Activated T-cell treated with anti-CD3 and anti-CD28 coated beads for 4 hours (primary cell): ENCODE measurements at regions not wholly inside any gene's neighbourhood (a gene's known extent, or its start where the extent isn't known, plus 50 kb on each side); places are given as distances from the start of the nearest gene placed in this dataset.
"Not testable (repeated sequence)": the region's sequence is repeated elsewhere in the genome, so short reads cannot be mapped to it uniquely, and the experiment has no call there.

Source experiments
- DNase-seq: peaks from one replicate; pipeline ENCODE4 v3.0.0-alpha.2; 2020

DNA sequence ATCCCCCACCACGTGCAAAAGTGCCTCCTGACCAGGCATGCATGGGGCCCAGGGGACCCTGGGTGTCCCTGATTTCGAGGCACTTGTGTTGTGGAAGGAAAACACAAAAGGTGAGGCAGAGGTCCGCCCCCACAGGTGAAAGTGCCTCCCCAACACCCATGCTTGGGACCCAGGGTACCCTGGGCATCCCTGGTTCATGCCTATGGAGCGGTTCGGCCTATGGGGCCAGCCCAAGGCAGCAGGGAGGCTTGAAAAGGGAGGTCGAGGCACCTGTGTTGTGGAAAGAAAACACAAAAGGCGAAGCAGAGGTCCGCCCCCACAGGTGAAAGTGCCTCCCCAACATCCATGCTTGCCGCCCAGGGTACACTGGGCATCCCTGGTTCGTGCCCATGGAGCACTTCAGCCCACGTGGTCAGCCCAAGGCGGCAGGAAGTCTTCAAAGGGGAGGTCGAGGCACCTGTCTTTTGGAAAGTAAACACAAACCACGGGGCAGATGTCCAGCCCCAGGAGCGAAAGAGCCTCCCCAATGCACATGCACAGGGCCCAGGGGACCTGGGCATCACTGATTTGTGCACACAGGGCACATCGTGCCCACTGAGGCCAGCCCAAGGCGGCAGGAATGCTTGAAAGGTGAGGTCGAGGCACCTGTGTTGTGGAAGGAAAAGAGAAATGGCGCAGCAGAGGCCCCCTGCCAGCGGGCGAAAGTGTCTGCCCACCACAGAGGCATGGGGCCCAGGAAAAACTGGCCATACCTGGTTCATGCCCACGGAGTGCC lies 375.5 kb downstream of the ALG10 start:
- DNase-seq, result no peak

DNA sequence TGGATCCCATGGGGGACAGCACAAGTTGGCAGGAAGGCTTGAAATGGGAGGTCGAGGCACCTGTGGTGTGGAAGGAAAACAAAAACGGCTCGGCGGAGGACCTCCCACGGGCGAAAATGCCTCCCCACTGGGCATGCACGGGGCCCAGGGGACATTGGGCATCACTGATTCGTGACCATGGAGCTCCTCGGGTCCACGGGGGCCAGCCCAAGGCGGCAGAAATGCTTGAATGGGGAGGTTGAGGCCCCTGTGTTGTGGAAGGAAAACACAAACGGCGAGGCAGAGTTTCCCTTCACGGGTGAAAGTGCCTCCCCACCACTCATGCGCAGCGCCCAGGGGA lies 376.0 kb downstream of the ALG10 start:
- DNase-seq, result no peak

DNA sequence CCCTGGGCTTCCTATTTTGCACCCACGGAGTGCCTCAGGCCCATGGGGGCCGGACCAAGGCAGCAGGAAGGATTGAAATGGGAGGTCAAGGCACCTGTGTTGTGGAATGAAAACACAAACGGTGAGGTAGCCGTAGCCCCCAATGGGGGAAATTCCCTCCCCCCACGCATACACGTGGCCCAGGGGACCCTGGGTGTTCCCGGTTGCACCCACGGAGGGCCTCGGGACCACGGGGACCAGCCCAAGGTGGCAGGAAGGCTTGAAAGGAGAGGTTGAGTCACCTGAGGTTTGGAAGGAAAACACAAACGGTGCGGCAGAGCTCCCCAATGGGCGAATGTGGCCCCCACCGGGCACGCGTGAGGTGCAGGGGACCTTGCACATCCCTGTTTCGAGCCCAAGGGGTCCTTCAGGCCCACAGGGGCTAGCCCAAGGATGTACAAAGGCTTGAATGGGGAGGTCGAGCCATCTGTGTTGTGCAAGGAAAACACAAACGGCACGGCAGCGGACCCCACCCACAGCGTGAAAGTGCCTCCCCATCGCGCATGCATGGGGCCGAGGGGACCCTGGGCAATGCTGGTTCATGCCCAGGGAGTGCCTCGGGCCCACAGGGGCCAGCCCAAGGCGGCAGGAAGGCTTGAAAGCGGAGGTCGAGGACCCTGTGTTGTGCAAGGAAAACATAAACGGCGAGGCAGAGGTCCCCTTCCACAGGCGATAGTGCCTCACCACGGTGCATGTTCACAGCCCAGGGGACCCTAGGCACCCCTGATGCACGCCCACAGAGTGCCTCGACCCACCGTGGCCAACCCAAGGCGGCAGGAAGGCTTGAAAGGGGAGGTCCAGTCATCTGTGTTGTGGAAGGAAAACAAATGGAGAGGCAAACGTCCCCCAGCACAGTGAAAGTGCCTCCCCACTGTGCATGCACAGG lies 376.7 kb downstream of the ALG10 start:
- DNase-seq, result no peak

DNA sequence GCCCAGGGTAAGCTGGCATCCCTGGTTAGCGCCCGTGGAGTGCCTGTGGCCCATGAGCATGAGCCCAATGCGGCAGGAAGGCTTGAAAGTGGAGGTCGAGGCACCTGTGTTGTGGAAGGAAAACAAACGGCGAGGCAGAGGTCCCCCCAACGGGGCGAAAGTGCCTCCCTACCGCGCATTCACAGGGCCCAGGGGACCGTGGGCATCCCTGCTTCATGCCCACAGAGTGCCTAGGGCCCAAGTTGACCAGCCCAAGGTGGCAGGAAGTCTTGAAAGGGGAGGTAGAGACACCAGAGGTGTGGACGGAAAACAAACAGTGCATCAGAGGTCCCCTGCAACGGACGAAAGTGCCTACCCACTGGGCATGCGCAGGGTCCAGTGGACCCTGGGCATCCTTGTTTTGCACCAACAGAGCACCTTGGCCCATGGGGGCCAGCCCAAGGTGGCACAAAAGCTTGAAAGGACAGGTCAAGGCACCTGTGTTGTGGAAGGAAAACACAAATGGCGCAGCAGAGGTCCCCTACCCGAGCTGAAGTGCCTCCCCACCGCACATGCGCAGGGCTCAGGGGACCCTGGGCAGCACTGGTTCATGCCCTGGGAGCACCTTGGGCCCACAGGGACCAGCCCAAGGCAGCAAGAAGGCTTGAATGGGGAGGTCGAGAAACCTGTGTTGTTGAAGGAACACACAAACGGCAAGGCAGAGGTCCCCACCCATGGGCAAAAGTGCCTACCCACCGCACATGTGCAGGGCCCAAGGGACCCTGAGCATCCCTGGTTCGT lies 377.5 kb downstream of the ALG10 start:
- no peak for DNase-seq

DNA sequence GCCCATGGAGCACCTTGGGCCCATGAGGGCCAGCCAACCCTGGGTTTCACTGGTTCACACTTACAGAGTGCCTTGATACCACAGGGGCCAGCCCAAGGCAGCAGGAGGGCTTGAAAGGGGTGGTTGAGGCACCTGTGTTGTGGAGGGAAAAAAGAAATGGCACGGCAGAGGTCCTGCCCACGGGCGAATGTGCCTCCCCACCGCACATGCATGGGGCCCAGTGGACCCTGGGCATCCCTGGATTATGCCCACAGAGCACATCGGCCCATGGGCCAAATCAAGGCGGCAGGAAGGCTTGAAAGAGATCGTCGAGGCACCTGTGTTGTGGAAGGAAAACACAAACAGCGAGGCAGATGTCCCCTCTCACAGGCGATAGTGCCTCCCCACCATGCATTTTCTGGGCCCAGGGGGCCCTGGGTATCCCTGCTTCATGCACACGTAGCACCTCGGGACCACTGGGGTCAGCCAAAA lies 378.1 kb downstream of the ALG10 start:
- no peak for DNase-seq

DNA sequence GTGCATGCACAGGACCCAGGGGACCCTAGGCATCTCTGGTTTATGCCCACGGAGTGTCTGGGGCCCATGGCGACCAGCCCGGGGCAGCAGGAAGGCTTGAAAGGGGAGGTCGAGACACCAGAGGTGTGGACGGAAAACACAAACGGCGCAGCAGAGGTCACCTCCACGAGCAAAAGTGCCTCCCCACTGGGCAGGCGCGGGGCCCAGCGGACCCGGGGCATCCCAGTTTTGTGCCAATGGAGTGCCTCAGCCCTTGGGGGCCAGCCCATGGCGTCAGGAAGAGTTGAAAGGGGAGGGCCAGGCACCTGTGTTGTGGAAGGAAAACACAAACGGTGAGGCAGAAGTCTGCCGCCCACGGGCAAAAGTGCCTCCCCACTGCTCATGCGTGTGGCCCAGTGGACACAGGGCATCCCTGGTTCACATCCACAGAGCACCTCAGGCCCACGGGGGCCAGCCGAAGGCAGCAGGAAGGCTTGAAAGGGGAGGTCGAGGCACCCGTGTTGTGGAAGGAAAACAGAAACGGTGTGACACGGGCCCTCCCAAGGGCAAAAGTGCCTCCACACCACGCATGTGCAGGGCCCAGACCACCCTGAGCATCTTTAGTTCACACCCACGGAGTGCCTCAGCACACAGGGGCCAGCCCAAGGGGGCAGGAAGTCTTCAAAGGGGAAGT lies 378.8 kb downstream of the ALG10 start:
- no peak for DNase-seq

DNA sequence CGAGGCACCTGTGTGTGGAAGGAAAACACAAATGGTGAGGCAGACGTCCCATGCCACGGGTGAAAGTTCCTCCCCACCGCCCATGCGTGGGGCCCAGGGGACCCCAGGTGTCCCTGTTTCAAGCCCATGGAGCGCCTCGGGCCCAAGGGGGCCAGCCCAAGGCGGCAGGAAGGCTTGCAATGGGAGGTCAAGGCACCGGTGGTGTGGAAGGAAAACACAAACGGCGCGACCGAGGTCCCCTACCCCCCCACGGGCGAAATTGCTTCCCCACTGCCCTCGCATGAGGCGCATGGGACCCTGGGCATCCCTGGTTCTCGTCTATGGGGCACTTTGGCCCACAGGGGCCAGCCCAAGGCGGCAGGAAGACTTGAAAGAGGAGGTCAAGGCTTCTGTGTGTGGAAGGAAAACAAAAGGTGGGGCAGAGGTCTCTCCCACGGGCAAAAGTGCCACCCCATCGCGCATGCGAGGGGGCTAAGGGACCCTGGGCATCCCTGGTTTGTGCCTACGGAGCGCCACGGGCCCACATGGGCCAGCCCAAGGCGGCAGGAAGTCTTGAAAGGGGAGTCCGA lies 379.4 kb downstream of the ALG10 start:
- no peak for DNase-seq

DNA sequence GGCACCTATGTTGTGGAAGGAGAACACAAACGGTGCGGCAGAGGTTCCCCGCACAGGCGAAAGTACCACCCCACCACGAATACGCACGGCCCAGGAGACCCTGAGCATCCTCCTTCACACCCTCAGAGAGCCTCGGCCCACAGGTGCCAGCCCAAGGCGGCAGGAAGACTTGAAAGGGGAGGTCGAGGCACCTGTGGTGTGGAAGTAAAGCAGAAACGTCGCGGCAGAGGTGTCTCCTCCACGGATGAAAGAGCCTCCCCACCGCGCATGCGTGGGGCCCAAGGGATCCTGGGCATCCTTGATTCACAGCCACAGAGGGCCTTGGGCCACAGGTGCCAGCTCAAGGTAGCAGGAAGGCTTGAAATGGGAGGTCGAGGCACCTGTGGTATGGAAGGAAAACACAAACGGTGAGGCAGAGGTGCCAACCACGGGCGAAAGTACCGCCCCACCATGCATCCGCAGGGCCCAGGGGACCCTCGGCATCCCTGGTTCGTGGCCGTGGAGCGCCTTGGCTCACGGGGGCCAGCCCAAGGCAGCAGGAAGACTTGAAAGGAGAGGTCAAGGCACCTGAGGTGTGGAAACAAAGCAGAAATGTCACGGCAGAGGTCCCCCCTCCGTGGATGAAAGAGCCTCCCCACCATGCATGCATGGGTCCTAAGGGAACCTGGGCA lies 380.1 kb downstream of the ALG10 start:
- DNase-seq, result no peak

DNA sequence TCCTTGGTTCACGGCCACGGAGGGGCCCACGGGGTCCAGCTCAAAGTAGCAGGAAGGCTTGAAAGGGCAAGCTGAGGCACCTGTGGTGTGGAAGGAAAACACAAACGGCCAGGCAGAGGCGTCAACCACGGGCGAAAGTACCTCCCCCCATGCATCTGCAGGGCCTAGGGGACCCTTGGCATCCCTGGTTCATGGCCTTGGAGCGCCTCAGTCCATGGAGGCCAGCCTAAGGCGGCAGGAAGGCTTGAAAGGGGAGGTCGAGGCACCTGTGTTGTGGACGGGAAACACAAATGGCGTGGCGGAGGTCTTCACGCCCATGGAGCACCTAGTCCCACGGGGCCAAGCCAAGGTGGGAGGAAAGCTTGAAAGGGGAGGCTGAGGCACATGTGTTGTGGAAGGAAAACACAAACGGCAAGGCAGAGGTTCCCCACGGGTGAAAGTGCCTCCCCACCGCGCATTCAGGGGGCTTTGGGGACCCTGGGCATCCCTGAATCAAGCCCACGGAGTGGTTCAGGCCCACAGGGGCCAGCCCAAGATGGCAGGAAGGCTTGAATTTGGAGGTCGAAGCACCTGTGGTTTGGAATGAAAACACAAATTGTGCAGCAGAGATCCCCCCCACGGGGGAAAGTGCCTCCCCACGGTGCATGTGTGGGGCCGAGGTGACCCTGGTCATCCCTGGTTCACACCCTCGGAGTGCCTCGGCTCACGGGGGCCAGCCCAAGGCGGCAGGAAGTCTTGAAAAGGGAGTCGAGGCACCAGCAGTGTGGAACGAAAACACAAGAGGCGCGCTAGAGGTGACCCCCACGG lies 380.8 kb downstream of the ALG10 start:
- DNase-seq, result no peak

DNA sequence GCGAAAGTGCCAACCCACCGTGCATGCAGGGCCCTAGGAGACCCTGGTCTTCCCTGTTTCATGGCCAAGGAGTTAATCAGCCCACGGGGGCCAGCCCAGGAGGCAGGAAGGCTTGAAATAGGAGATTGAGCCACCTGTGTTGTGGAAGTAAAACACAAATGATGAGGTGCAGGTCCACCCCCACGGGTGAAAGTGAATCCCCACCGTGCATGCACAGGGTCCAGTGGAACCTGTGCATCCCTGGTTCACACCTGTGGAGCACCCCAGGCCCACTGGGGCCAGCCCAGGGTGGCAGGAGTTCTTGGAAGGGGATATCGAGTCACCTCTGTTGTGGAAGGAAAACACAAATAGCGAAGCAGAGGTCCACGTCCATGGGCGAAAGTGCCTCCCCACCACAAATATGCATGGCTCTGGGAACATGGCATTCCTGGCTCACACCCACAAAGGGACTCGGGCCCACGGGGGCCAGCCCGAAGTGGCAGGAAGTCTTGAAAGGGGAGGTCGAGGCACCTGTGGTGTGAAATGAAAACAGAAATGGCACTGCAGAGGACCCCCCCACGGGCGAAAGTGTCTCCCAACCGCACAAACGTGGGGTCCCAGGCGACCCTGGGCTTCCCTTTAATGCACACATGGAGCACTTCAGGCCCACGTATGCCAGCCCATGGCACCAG lies 381.5 kb downstream of the ALG10 start:
- DNase-seq, result no peak

DNA sequence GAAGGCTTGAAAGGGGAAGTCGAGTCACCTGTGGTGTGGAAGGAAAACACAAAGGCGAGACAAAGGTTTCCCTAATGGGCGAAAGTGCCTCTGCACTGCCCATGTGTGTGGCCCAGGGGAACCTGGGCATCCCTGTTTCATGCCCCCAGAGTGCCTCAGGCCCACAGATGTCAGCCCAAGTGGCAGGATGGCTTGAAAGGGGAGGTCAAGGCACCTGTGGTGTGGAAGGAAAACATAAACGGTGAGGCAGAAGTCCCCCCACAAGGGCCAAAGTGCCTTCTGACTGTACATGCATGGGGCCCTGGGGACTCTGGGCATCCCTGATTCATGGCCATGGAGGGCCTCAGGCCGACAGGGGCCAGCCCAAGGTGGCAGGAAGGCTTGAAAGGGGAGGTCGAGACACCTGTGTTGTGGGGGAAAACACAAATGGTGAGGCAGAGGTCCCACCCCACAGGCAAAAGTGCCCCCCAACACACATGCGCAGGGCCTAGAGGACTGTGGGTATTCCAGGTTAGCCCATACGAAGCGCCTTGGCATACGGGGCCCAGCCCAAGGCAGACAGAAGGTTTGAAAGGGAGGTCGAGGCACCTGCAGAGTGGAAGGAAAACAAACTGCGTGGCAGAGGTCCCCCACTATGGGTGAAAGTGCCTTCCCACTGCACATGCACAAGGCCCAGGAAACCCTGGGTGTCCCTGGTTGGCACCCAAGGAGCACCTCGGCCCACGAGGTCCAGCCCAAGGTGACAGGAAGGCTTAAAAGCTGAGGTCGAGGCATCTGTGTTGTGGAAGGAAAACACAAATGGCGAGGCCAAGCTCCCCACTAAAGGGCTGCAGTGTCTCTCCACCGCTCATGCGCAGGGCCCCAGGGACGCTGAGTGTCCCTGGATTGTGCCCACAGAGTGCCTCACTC lies 382.3 kb downstream of the ALG10 start:
- DNase-seq, result no peak

DNA sequence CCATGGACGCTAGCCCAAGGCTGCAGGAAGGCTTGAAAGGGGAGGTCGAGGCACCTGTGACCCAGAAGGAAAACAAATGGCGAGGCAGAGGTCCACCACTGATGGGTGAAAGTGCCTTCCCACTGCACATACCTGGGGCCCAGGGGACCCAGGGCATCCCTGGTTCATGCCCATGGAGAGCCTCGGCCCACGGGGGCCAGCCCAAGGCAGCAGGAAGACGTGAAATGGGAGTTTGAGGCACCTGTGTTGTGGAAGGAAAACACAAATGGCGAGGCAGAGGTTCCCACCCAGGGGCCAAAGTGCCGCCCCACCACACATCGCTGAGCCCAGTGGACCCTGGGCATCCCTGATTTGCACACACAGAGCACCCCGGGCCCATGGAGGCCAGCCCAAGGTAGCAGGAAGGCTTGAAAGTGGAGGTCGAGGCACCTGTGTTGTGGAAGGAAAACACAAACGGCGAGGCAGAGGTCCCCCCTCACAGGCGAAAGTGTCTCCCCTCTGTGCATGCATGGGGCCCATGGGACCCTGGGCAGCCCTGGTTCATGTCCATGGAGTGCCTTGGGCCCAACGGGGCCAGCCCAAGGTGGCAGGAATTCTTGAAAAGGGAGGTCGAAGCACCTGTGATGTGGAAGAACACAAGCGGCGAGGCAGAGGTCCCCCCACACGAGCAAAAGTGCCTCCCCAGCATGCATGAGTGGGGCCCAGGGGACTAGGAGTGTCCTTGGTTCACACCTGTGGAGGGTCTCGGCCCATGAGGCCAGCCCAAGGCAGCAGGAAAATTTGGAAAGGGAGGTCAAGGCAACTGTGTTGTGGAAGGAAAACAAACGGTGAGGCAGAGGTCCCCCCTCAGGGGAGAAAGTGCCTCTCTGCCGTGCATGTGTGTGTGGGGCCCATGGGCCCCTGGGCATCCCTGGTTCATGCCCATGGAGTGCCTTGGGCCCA lies 383.3 kb downstream of the ALG10 start:
- DNase-seq, result no peak

DNA sequence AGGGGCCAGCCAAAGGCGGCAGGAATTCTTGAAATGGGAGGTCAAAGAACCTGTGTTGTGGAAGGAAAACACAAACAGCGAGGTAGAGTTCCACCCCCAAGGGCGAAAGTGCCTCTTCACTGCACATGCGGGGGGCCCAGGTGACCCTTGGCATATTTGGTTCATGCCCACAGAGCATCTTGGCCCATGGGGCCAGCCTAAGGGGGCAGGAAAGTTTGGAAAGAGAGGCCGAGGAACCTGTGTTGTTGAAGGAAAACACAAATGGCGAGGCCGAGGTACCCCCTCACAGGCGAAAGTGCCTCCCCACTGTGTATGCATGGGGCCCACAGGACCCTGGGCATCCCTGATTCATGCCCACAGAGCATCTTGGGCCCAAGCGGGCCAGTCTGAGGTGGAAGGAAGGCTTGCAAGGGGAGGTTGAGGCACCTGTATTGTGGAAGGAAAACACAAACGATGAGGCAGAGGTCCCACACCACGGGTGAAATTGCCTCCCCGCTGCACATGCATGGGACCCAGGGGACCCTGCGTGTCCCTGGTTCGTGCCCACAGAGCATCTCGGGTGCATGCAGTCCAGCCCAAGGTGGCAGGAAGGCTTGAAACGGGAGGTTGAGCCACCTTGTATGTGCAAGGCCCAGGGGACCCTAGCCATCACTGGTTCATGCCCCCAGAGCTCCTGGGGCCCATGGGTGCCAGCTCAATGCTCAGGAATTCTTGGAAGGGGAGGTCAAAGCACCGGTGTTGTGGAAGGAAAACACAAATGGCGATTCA lies 384.1 kb downstream of the ALG10 start:
- DNase-seq, result no peak

DNA sequence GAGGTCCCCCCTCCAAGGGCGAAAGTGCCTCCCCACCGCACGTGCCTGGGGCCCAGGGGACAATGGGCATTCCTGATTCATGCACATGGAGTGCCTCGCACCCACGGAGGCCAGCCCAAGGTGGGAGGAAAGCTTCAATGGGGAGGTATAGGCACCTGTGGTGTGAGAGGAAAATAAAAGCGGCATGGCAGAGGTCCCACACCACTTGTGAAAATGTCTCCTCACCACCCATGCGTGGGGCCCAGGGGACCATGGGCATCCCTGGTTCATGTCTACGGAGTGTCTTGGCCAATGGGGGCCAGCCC lies 384.7 kb downstream of the ALG10 start:
- DNase-seq, result no peak

DNA sequence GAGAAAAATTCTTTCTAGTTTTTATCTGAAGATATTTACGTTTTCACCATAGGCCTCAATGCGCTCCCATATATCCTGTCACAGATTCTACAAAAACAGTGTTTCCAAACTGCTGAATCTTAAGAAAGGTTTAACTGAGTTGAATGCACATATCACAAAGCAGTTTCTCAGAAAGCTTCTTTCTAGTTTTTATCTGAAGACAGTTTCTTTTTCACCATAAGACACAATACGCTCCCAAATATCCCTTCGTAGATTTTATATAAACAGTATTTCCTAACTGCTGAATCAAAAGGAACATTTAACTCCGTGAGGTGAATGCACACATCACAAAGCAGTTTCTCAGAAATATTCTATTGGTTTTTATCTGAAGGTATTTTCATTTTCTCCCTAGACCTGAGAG lies 385.5 kb downstream of the ALG10 start:
- DNase-seq, result no peak

DNA sequence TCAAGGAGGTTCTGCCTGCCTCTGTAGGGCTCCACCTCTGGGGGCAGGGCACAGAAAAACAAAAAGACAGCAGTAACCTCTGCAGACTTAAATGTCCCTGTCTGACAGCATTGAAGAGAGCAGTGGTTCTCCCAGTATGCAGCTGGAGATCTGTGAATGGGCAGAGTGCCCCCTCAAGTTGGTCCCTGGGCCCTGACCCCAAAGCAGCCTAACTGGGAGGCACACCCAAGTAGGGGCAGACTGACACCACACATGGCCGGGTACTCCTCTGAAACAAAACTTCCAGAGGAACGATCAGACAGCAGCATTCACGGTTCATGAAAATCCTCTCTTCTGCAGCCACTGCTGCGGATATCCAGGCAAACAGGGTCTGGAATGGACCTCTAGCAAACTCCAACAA lies 409.2 kb downstream of the ALG10 start:
- DNase-seq, result not testable (repeated sequence)
